ENCODE measurements at regions not wholly inside any gene's neighbourhood (a gene's known extent, or its start where the extent isn't known, plus 50 kb on each side); places are given as distances from the start of the nearest gene placed in this dataset.

GRCh38 chrX:137998619-137999018, 432.7 kb downstream of the ZIC3 start:
- Histone ChIP-seq H3K9ac (ENCODE audit: low read depth, low read length, poor library complexity, severe bottlenecking) (no peak overlapping the region), H2AFZ (ENCODE audit: low read length) (no peak overlapping the region), H3K79me2 (ENCODE audit: insufficient read depth, low read length) (no peaks in the 10 kb centered on the region), H3K36me3 (ENCODE audit: insufficient read depth, low read length) (no peaks in the 10 kb centered on the region), H3K4me1 (ENCODE audit: insufficient read depth, low read length, poor library complexity, severe bottlenecking) (no peaks in the 10 kb centered on the region), H3F3A (ENCODE audit: low read depth) (no peaks in the 10 kb centered on the region), H4K20me1 (ENCODE audit: insufficient read depth, low read length, poor library complexity, severe bottlenecking) (no peaks in the 10 kb centered on the region), H3K27me3 (ENCODE audit: insufficient read depth, low read length, poor library complexity, severe bottlenecking) (no peaks in the 10 kb centered on the region), H3K4me2 (ENCODE audit: low read depth, low read length, poor library complexity, severe bottlenecking) (no peak overlapping the region), H3K9me2 (replicated peaks; ENCODE audit: low read depth, low read length) (no peaks in the 10 kb centered on the region), H3K9me3 (ENCODE audit: insufficient read depth, low read depth, low read length) (no peaks in the 10 kb centered on the region), H3K4me3 (ENCODE audit: low read length, poor library complexity, severe bottlenecking) (no peak overlapping the region)
- TF ChIP-seq CTCF (conservative IDR thresholded peaks at IDR 0.05; ENCODE audit: low read length) (no peak), EZH2phosphoT487 (IDR thresholded peaks at IDR 0.05; ENCODE audit: borderline replicate concordance) (no peak)

GRCh38 chrX:137999071-137999470, 433.1 kb downstream of the ZIC3 start:
- TF ChIP-seq EZH2phosphoT487 (IDR thresholded peaks at IDR 0.05; ENCODE audit: borderline replicate concordance), result no peak
- TF ChIP-seq CTCF (conservative IDR thresholded peaks at IDR 0.05; ENCODE audit: low read length), result no peak
- H3K4me1 ChIP-seq (ENCODE audit: insufficient read depth, low read length, poor library complexity, severe bottlenecking), result no peaks in the 10 kb centered on the region
- no peak overlapping the region for H2AFZ ChIP-seq (ENCODE audit: low read length)
- no peak overlapping the region for H3K4me2 ChIP-seq (ENCODE audit: low read depth, low read length, poor library complexity, severe bottlenecking)
- no peaks in the 10 kb centered on the region for H3F3A ChIP-seq (ENCODE audit: low read depth)
- H3K27me3 ChIP-seq (ENCODE audit: insufficient read depth, low read length, poor library complexity, severe bottlenecking), result no peaks in the 10 kb centered on the region
- H3K79me2 ChIP-seq (ENCODE audit: insufficient read depth, low read length), result no peaks in the 10 kb centered on the region
- H3K9me2 ChIP-seq (replicated peaks; ENCODE audit: low read depth, low read length), result no peaks in the 10 kb centered on the region
- H4K20me1 ChIP-seq (ENCODE audit: insufficient read depth, low read length, poor library complexity, severe bottlenecking), result no peaks in the 10 kb centered on the region
- H3K9ac ChIP-seq (ENCODE audit: low read depth, low read length, poor library complexity, severe bottlenecking), result no peak overlapping the region
- no peaks in the 10 kb centered on the region for H3K9me3 ChIP-seq (ENCODE audit: insufficient read depth, low read depth, low read length)
- H3K36me3 ChIP-seq (ENCODE audit: insufficient read depth, low read length), result no peaks in the 10 kb centered on the region
- no peak overlapping the region for H3K4me3 ChIP-seq (ENCODE audit: low read length, poor library complexity, severe bottlenecking)

DNA sequence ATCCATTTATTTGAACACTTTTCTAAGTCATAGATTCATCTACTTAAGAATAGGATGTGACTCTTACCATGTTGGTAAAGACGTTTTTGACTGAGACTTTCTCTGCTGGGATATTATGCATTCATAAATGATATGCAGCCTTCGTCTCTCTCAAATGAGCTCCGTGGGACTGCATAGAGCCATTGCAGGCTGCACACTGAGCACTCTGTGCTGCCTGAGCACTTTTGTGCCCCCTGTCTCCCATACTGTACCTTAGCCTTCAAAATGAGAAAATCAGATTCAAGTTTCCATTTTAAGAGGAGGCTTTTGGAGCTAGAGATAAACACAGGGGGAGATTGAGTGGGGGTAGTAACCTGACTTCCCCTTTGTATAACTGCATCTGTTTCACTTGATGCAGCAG, 433.6 kb downstream of the ZIC3 start:
- Histone ChIP-seq H3F3A (ENCODE audit: low read depth) (no peaks in the 10 kb centered on the region), H2AFZ (ENCODE audit: low read length) (no peak overlapping the region), H4K20me1 (ENCODE audit: insufficient read depth, low read length, poor library complexity, severe bottlenecking) (no peaks in the 10 kb centered on the region), H3K9me2 (replicated peaks; ENCODE audit: low read depth, low read length) (no peaks in the 10 kb centered on the region), H3K36me3 (ENCODE audit: insufficient read depth, low read length) (no peaks in the 10 kb centered on the region), H3K79me2 (ENCODE audit: insufficient read depth, low read length) (no peaks in the 10 kb centered on the region), H3K4me2 (ENCODE audit: low read depth, low read length, poor library complexity, severe bottlenecking) (no peak overlapping the region), H3K27me3 (ENCODE audit: insufficient read depth, low read length, poor library complexity, severe bottlenecking) (no peaks in the 10 kb centered on the region), H3K4me3 (ENCODE audit: low read length, poor library complexity, severe bottlenecking) (no peak overlapping the region), H3K9ac (ENCODE audit: low read depth, low read length, poor library complexity, severe bottlenecking) (no peak overlapping the region), H3K9me3 (ENCODE audit: insufficient read depth, low read depth, low read length) (no peaks in the 10 kb centered on the region), H3K4me1 (ENCODE audit: insufficient read depth, low read length, poor library complexity, severe bottlenecking) (no peaks in the 10 kb centered on the region)
- no peak for TF ChIP-seq CTCF (conservative IDR thresholded peaks at IDR 0.05; ENCODE audit: low read length)
